Mesenchymal stem cell (in vitro differentiated cells and primary cell): ENCODE measurements at regions not wholly inside any gene's neighbourhood (a gene's known extent, or its start where the extent isn't known, plus 50 kb on each side); places are given as distances from the start of the nearest gene placed in this dataset.
A peak's percentile ranks its signal among the peaks of the same experiment; 100 is the strongest.

ENCODE experiments used
- DNase-seq: peaks from one replicate; pipeline ENCODE4 v3.0.0-alpha.2; 2013
- H2AFZ ChIP-seq: one replicate; pipeline ENCODE4 v1.6.1; 2013; ENCODE audit warnings: low read depth, mild to moderate bottlenecking, control low read depth, inconsistent platforms, low read length, moderate library complexity
- H2AK5ac ChIP-seq: 2 replicates; pipeline ENCODE4 v1.6.1; 2013; ENCODE audit warnings: low read length, moderate library complexity, mild to moderate bottlenecking, inconsistent platforms; ENCODE audit not compliant: severe bottlenecking
- H2BK120ac ChIP-seq: one replicate; pipeline ENCODE4 v1.6.1; 2013; ENCODE audit warnings: low read depth, mild to moderate bottlenecking, inconsistent platforms, low read length, moderate library complexity
- H2BK12ac ChIP-seq, 2 experiments: one replicate each; pipeline ENCODE4 v1.6.1; 2013; ENCODE audit warnings: inconsistent platforms in 2 of 2, low read length in 2 of 2, mild to moderate bottlenecking in 2 of 2, moderate library complexity in 2 of 2, control low read depth in 1 of 2
- H2BK15ac ChIP-seq: one replicate; pipeline ENCODE4 v1.6.1; 2013; ENCODE audit warnings: mild to moderate bottlenecking, low read depth, inconsistent platforms; ENCODE audit not compliant: poor library complexity, severe bottlenecking
- H2BK5ac ChIP-seq: 2 replicates; pipeline ENCODE4 v1.6.1; 2013; ENCODE audit warnings: low read depth, mild to moderate bottlenecking, low read length, control low read depth, inconsistent platforms; ENCODE audit not compliant: poor library complexity, severe bottlenecking
- H3K14ac ChIP-seq, 2 experiments: one replicate each; pipeline ENCODE4 v1.6.1; 2013; ENCODE audit warnings: inconsistent platforms in 2 of 2, low read length in 2 of 2, control low read depth in 1 of 2, mild to moderate bottlenecking in 1 of 2, moderate library complexity in 1 of 2
- H3K18ac ChIP-seq, 2 experiments: one replicate each; pipeline ENCODE4 v1.6.1; 2013; ENCODE audit warnings: inconsistent platforms in 2 of 2, low read length in 2 of 2, control low read depth in 1 of 2, low read depth in 1 of 2, mild to moderate bottlenecking in 1 of 2
- H3K23ac ChIP-seq, 2 experiments: one replicate each; pipeline ENCODE4 v1.6.1; 2013; ENCODE audit warnings: inconsistent platforms in 2 of 2, low read length in 2 of 2, mild to moderate bottlenecking in 2 of 2, moderate library complexity in 2 of 2, control low read depth in 1 of 2
- H3K27ac ChIP-seq: 2 replicates; pipeline ENCODE4 v1.5.1; 2013; ENCODE audit warnings: mild to moderate bottlenecking, moderate library complexity, low read length, control low read depth, inconsistent platforms; ENCODE audit not compliant: poor library complexity, severe bottlenecking
- H3K27me3 ChIP-seq, 2 experiments: 2 replicates each; pipeline versions ENCODE4 v1.6.1 to v1.7.0; 2013; ENCODE audit warnings: low read length in 2 of 2, mild to moderate bottlenecking in 2 of 2, moderate library complexity in 2 of 2, control low read depth in 1 of 2, inconsistent platforms in 1 of 2; ENCODE audit not compliant: control insufficient read depth in 1 of 2, insufficient read depth in 1 of 2
- H3K36me3 ChIP-seq, 2 experiments: 2 replicates each; pipeline versions ENCODE4 v1.6.1 to v1.7.0; 2013; ENCODE audit warnings: low read length in 2 of 2, control low read depth in 1 of 2, inconsistent platforms in 1 of 2, low read depth in 1 of 2, mild to moderate bottlenecking in 1 of 2; ENCODE audit not compliant: insufficient read depth in 2 of 2, control insufficient read depth in 1 of 2
- H3K4ac ChIP-seq, 2 experiments: one replicate each; pipeline ENCODE4 v1.6.1; 2013; ENCODE audit warnings: inconsistent platforms in 2 of 2, low read length in 2 of 2, mild to moderate bottlenecking in 2 of 2, moderate library complexity in 2 of 2, control low read depth in 1 of 2, low read depth in 1 of 2
- H3K4me1 ChIP-seq: 2 replicates; pipeline ENCODE4 v1.6.1; 2013; ENCODE audit warnings: low read depth, low read length, control low read depth; ENCODE audit not compliant: control insufficient read depth, insufficient read depth
- H3K4me2 ChIP-seq: 2 replicates; pipeline ENCODE4 v1.6.1; 2013; ENCODE audit warnings: low read length, mild to moderate bottlenecking, inconsistent platforms; ENCODE audit not compliant: poor library complexity, severe bottlenecking
- H3K4me3 ChIP-seq, 2 experiments: 2 replicates each; pipeline versions ENCODE4 v1.5.1 to v1.7.0; 2013; ENCODE audit warnings: low read length in 2 of 2, mild to moderate bottlenecking in 2 of 2, control low read depth in 1 of 2, low read depth in 1 of 2; ENCODE audit not compliant: insufficient read depth in 1 of 2
- H3K79me1 ChIP-seq: replicated peaks from 2 replicates; pipeline ENCODE4 v1.6.1; 2013; ENCODE audit warnings: mild to moderate bottlenecking, control low read depth, low read length, inconsistent platforms; ENCODE audit not compliant: poor library complexity, severe bottlenecking
- H3K9ac ChIP-seq: 2 replicates; pipeline ENCODE4 v1.7.0; 2013; ENCODE audit warnings: mild to moderate bottlenecking, low read length, moderate library complexity
- H3K9me3 ChIP-seq: 2 replicates; pipeline ENCODE4 v1.7.0; 2013; ENCODE audit warnings: mild to moderate bottlenecking, low read length; ENCODE audit not compliant: control insufficient read depth
- H4K8ac ChIP-seq: one replicate; pipeline ENCODE4 v1.6.1; 2013; ENCODE audit warnings: inconsistent platforms, mild to moderate bottlenecking, low read length, moderate library complexity
- H4K91ac ChIP-seq: one replicate; pipeline ENCODE4 v1.6.1; 2013; ENCODE audit warnings: mild to moderate bottlenecking, low read length, inconsistent platforms
- WGBS: methylation state at CpG from one replicate; pipeline ENCODE4 v1.1.7; 2013; ENCODE audit warnings: mixed read lengths; 5-methylcytosine and 5-hydroxymethylcytosine counted together

DNA sequence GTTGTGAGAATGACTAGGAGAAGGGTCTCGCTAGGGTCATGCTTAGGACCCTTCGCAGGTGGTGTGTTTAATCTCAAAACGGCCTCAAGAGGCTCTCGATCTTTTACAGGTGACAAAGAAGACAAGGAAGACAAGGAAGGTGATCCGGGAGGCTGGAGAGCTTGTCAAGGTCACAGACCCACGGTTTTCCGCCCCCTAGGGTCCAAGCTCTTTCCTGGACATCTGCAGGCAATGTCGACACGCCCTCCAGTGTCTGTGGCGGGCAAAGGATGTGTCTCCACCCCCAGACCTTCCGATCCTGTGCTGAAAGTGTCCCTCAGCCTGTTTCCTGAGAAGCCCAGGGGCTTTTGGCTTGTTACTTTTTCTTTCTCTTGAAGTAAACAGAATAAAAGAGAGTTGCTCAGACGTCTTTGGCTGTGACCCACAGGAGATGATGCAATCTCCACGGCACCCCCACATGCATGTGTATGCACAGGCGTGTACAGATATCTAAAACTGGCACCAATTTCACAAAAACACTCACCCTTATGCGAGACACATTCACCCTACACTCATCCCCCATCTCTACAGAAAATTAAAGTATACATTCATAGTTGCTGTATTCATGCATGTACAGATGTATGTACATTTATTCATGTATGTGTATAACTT lies 108.8 kb downstream of the KLF13 start:
- Histone ChIP-seq H3K36me3 (no peaks in the 10 kb centered on the region), H2BK120ac (peak overlapping the region; percentile 96), H2BK15ac (peak overlapping the region; percentile 89), H4K91ac (peak overlapping the region; percentile 82), H3K79me1 (no peaks in the 10 kb centered on the region), H4K8ac (peak overlapping the region; percentile 82), H3K27me3 (peaks cover 0 to 3% of the 10 kb centered on the region in 2 experiments), H2BK12ac (peak overlapping the region; percentile 42 to 80), H3K4me1 (peaks cover 3% of the 10 kb centered on the region), H3K9ac (peak overlapping the region; percentile 87), H3K4me3 (peak overlapping the region in 1 of 2 experiments; percentile 70), H2AFZ (peak overlapping the region; percentile 54), H3K23ac (peak overlapping the region in 1 of 2 experiments; percentile 86), H2AK5ac (no peak overlapping the region), H3K9me3 (no peaks in the 10 kb centered on the region), H2BK5ac (no peak overlapping the region), H3K4me2 (peak overlapping the region; percentile 47), H3K14ac (no peak overlapping the region), H3K4ac (peak overlapping the region; percentile 63 to 75), H3K18ac (peak overlapping the region; percentile 6 to 90), H3K27ac (no peak overlapping the region)
- 17% methylated on average over 15 of the region's 15 CpGs for WGBS
- peak; percentile 91 for DNase-seq

DNA sequence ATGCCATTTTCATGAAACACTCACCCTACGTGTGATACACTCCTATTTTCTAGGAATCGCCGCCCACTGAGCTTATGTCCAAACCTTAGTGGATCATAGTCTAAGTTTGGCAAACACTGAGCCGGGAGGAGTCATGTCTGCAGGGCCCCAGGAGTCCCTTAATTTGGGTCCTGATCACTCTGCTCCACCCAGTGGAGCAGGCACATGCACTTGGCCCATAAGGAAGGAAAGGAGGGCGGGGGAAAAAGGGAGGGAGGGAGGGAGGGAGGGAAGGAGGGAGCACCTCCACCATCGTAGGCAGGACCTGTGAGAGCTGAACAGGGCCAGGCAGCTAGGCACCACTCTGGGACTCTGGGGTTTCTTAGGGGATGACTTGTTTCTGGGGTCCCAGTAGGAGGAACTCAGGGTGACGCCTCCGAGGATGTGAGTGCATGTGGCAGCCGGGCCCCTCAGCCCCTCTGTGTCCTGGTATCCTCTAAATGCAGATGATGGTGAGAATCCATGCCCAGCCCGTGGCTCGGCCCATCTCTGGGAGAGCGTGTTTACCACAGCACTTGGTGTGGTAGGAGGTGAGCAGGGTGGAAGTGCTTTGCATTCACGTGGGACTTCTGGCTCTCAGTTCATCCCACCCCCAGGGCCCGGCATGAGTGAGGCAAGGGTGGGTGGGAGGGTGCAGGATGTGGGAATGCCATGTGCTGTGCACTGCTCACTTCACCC lies 109.4 kb downstream of the KLF13 start:
- peak overlapping the region; percentile 70 for H4K91ac ChIP-seq
- H3K79me1 ChIP-seq, result no peaks in the 10 kb centered on the region
- no peak overlapping the region for H3K4me2 ChIP-seq
- H3K36me3 ChIP-seq, result no peaks in the 10 kb centered on the region
- peak overlapping the region; percentile 51 to 81 for H2BK12ac ChIP-seq
- no peaks in the 10 kb centered on the region for H3K9me3 ChIP-seq
- H3K18ac ChIP-seq, result no peak overlapping the region
- H2AK5ac ChIP-seq, result no peak overlapping the region
- H3K4me3 ChIP-seq, result peak overlapping the region in 1 of 2 experiments; percentile 70
- peak overlapping the region; percentile 54 for H2AFZ ChIP-seq
- H3K23ac ChIP-seq, result no peak overlapping the region
- peaks cover 0 to 3% of the 10 kb centered on the region in 2 experiments for H3K27me3 ChIP-seq
- no peak overlapping the region for H2BK5ac ChIP-seq
- peak overlapping the region; percentile 29 for H2BK120ac ChIP-seq
- no peak overlapping the region for H3K14ac ChIP-seq
- H3K4ac ChIP-seq, result no peak overlapping the region
- H2BK15ac ChIP-seq, result no peak overlapping the region
- no peak for DNase-seq
- no peak overlapping the region for H3K27ac ChIP-seq
- peak overlapping the region; percentile 87 for H4K8ac ChIP-seq
- 79% methylated on average over 14 of the region's 14 CpGs for WGBS
- peak overlapping the region; percentile 87 for H3K9ac ChIP-seq
- H3K4me1 ChIP-seq, result peaks cover 7% of the 10 kb centered on the region

DNA sequence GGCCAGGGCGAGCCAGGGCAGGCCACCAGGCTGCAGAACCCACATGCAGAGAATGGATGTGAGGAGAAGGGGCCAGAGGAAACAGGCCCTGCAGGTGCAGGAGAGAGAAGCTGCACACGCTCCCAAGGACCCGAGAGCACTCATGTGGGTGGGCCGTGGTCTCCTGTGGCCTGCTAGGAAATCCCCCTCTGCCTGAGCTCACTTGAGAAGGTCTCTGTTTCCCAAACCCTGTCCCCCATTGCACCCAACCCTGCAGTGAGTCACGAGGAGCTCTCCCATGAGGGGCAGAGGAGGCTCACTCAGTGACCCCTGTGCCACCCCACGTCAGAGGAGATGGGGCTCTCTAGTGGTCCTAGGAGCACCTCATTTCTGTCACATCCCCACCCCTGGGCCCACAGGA lies 111.1 kb downstream of the KLF13 start:
- WGBS, result 88% methylated on average over 5 of the region's 6 CpGs
- Histone ChIP-seq H3K4me2 (no peak overlapping the region), H4K91ac (no peak overlapping the region)

DNA sequence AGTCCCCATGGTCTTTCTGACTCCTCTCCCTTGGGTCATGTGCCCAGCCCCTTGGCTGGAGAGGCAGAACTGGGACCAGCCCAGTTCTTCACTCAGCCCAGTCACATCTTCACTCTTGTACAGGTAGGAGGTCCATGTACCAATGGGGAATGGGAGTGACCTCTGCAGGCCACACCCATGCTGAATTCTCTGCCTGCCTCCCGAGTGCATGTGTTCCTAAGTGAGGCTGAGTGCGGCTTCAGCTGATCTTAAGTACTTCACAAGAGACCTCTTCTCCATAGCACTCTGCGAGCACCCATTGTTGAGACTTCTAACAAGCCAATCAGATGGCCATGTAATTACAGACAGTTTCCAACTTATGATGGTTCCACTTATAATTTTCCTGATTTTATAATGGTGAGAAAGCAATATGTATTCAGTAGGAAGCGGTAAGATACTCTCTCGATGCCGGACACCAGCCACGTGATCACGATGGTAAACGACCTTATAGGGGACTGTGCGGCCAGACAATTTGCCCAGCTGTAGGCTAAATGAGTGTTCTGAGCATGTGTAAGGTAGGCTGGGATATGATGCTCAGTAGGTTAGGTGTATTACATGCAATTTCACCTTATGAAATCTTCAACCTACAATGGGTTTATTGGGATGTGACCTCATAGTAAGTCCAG lies 112.1 kb downstream of the KLF13 start:
- H3K4ac ChIP-seq, result no peak overlapping the region

More for the DNA sequence above, 111.1 kb downstream of the KLF13 start:
- H3K9me3 ChIP-seq, result no peaks in the 10 kb centered on the region
- H2BK120ac ChIP-seq, result no peak overlapping the region
- H4K8ac ChIP-seq, result no peak overlapping the region
- H3K4me3 ChIP-seq, result no peak overlapping the region
- no peak overlapping the region for H3K18ac ChIP-seq
- H3K27ac ChIP-seq, result no peak overlapping the region
- H3K23ac ChIP-seq, result no peak overlapping the region
- peaks cover 0 to 3% of the 10 kb centered on the region in 2 experiments for H3K27me3 ChIP-seq
- H3K4me1 ChIP-seq, result peaks cover 13% of the 10 kb centered on the region
- H2BK15ac ChIP-seq, result no peak overlapping the region
- no peaks in the 10 kb centered on the region for H3K79me1 ChIP-seq
- H2AK5ac ChIP-seq, result no peak overlapping the region
- H2AFZ ChIP-seq, result no peak overlapping the region
- no peak overlapping the region for H3K4ac ChIP-seq
- H3K14ac ChIP-seq, result no peak overlapping the region
- H3K36me3 ChIP-seq, result no peaks in the 10 kb centered on the region
- no peak overlapping the region for H3K9ac ChIP-seq
- H2BK12ac ChIP-seq, result peak overlapping the region in 1 of 2 experiments; percentile 35
- no peak for DNase-seq
- no peak overlapping the region for H2BK5ac ChIP-seq

More for the DNA sequence above, 112.1 kb downstream of the KLF13 start:
- Histone ChIP-seq H3K4me1 (peaks cover 13% of the 10 kb centered on the region), H2BK5ac (no peak overlapping the region), H2AK5ac (no peak overlapping the region), H3K18ac (no peak overlapping the region), H4K91ac (peak overlapping the region; percentile 56), H3K23ac (peak overlapping the region in 1 of 2 experiments; percentile 19), H3K4me3 (no peak overlapping the region), H3K79me1 (no peaks in the 10 kb centered on the region), H3K9ac (no peak overlapping the region), H3K14ac (no peak overlapping the region), H3K9me3 (no peaks in the 10 kb centered on the region), H4K8ac (no peak overlapping the region), H2BK120ac (no peak overlapping the region), H2BK15ac (peak overlapping the region; percentile 12), H2AFZ (no peak overlapping the region), H3K4me2 (no peak overlapping the region), H3K27ac (no peak overlapping the region), H2BK12ac (peak overlapping the region in 1 of 2 experiments; percentile 47), H3K36me3 (no peaks in the 10 kb centered on the region), H3K27me3 (peaks cover 0 to 3% of the 10 kb centered on the region in 2 experiments)
- whole genome bisulfite sequencing, result 92% methylated on average over 10 of the region's 10 CpGs
- DNase-seq, result no peak
